WTC11 (cell line): ENCODE measurements at regions not wholly inside any gene's neighbourhood (a gene's known extent, or its start where the extent isn't known, plus 50 kb on each side); places are given as distances from the start of the nearest gene placed in this dataset.
"Not testable (repeated sequence)": the region's sequence is repeated elsewhere in the genome, so short reads cannot be mapped to it uniquely, and the experiment has no call there.

ENCODE experiments used
- ATAC-seq: fragments of 200-7000 bp; cut with Tn5 transposase; 2 replicates; pipeline ENCODE4 v1.10.0; 2021; ENCODE audit warnings: mild to moderate bottlenecking, moderate library complexity
- CTCF ChIA-PET: fragments of 300-600 bp; sonication (Branson Sonifier 250); formaldehyde crosslinking; loops from one replicate; lab custom pipeline; 2021; ENCODE audit warnings: antibody characterized with exemption; lab: Charles Lee
- POLR2A ChIA-PET: fragments of 350-600 bp; sonication (Branson Sonifier 250); formaldehyde crosslinking; loops from one replicate; lab custom pipeline; 2021; ENCODE audit warnings: antibody characterized with exemption; lab: Charles Lee
- DNase-seq: peaks from one replicate; pipeline ENCODE4 v3.0.0; 2021; ENCODE audit warnings: low spot score
- H3K27ac Mint-ChIP-seq: 2 replicates; pipeline ENCODE4 v1.8.0; 2021; ENCODE audit warnings: mixed read lengths
- H3K27me3 Mint-ChIP-seq: 2 replicates; pipeline ENCODE4 v1.8.0; 2021; ENCODE audit warnings: low read depth, mild to moderate bottlenecking, moderate library complexity, mixed read lengths
- H3K36me3 Mint-ChIP-seq: 2 replicates; pipeline ENCODE4 v1.8.0; 2021; ENCODE audit warnings: mixed read lengths
- H3K4me1 Mint-ChIP-seq: 2 replicates; pipeline ENCODE4 v1.8.0; 2022; ENCODE audit warnings: mixed read lengths
- H3K4me3 Mint-ChIP-seq: 2 replicates; pipeline ENCODE4 v1.8.0; 2021; ENCODE audit warnings: mild to moderate bottlenecking, moderate library complexity, mixed read lengths
- H3K9me3 Mint-ChIP-seq: 2 replicates; pipeline ENCODE4 v1.8.0; 2021; ENCODE audit warnings: mixed read lengths
- AR ChIP-seq: fragments of 250-450 bp; sonication (Bioruptor Pico); IDR thresholded peaks from 2 replicates; pipeline ENCODE4 v1.9.0; 2021; ENCODE audit warnings: mild to moderate bottlenecking
- CBFB ChIP-seq: sonication (generic); formaldehyde crosslinking; IDR thresholded peaks from 2 replicates; pipeline ENCODE4 v1.8.1; 2022; ENCODE audit warnings: mild to moderate bottlenecking, low read depth, missing genetic modification reagents
- CREB1 ChIP-seq: sonication (generic); formaldehyde crosslinking; IDR thresholded peaks from 2 replicates; pipeline ENCODE4 v1.8.0; 2023; ENCODE audit warnings: mild to moderate bottlenecking, missing genetic modification reagents
- E2F1 ChIP-seq: sonication (generic); formaldehyde crosslinking; IDR thresholded peaks from 2 replicates; pipeline ENCODE4 v1.8.0; 2022; ENCODE audit warnings: mild to moderate bottlenecking, missing genetic modification reagents
- FOXP4 ChIP-seq: sonication (generic); formaldehyde crosslinking; IDR thresholded peaks from 2 replicates; pipeline ENCODE4 v1.8.0; 2022; ENCODE audit warnings: mild to moderate bottlenecking, missing genetic modification reagents
- GABPB1 ChIP-seq: sonication (generic); formaldehyde crosslinking; IDR thresholded peaks from 2 replicates; pipeline ENCODE4 v1.8.1; 2023; ENCODE audit warnings: mild to moderate bottlenecking, missing genetic modification reagents
- IRF2 ChIP-seq: sonication (generic); formaldehyde crosslinking; IDR thresholded peaks from 2 replicates; pipeline ENCODE4 v1.8.0; 2022; ENCODE audit warnings: low read depth, missing genetic modification reagents, borderline replicate concordance
- JUN ChIP-seq: sonication (generic); formaldehyde crosslinking; IDR thresholded peaks from 2 replicates; pipeline ENCODE4 v1.8.0; 2023; ENCODE audit warnings: mild to moderate bottlenecking, missing genetic modification reagents
- KAT7 ChIP-seq: sonication (generic); formaldehyde crosslinking; IDR thresholded peaks from 2 replicates; pipeline ENCODE4 v1.8.1; 2023; ENCODE audit warnings: missing genetic modification reagents, mild to moderate bottlenecking, borderline replicate concordance
- MAX ChIP-seq: sonication (generic); formaldehyde crosslinking; IDR thresholded peaks from 2 replicates; pipeline ENCODE4 v1.8.0; 2022; ENCODE audit warnings: mild to moderate bottlenecking, missing genetic modification reagents
- MYBL2 ChIP-seq: sonication (generic); formaldehyde crosslinking; IDR thresholded peaks from 2 replicates; pipeline ENCODE4 v1.8.1; 2023; ENCODE audit warnings: mild to moderate bottlenecking, moderate library complexity, missing genetic modification reagents
- NFATC4 ChIP-seq: fragments of 250-450 bp; sonication (Bioruptor Pico); IDR thresholded peaks from 2 replicates; pipeline ENCODE4 v1.9.0; 2021; ENCODE audit warnings: mild to moderate bottlenecking
- NFE2L1 ChIP-seq: sonication (generic); formaldehyde crosslinking; IDR thresholded peaks from 2 replicates; pipeline ENCODE4 v1.8.1; 2023; ENCODE audit warnings: missing genetic modification reagents
- NR3C1 ChIP-seq: sonication (generic); formaldehyde crosslinking; conservative IDR thresholded peaks from 2 replicates; pipeline ENCODE4 v1.8.1; 2023; ENCODE audit warnings: low read depth, mild to moderate bottlenecking, missing genetic modification reagents
- RORB ChIP-seq: fragments of 250-450 bp; sonication (Bioruptor Pico); IDR thresholded peaks from 2 replicates; pipeline ENCODE4 v1.9.0; 2021; ENCODE audit warnings: mild to moderate bottlenecking
- USF2 ChIP-seq: sonication (generic); formaldehyde crosslinking; IDR thresholded peaks from 2 replicates; pipeline ENCODE4 v1.8.1; 2023; ENCODE audit warnings: mild to moderate bottlenecking, missing genetic modification reagents, moderate library complexity
- ZMAT4 ChIP-seq: fragments of 250-450 bp; sonication (Bioruptor Pico); IDR thresholded peaks from 2 replicates; pipeline ENCODE4 v1.9.0; 2021; ENCODE audit warnings: mild to moderate bottlenecking
- ZNF121 ChIP-seq: sonication (generic); formaldehyde crosslinking; IDR thresholded peaks from 2 replicates; pipeline ENCODE4 v1.8.0; 2023; ENCODE audit warnings: missing genetic modification reagents
- ZNF138 ChIP-seq: sonication (generic); formaldehyde crosslinking; conservative IDR thresholded peaks from 2 replicates; pipeline ENCODE4 v1.8.1; 2022; ENCODE audit warnings: mild to moderate bottlenecking, moderate library complexity, missing genetic modification reagents
- ZNF219 ChIP-seq: sonication (generic); formaldehyde crosslinking; IDR thresholded peaks from 2 replicates; pipeline ENCODE4 v1.8.0; 2023; ENCODE audit warnings: missing genetic modification reagents, mild to moderate bottlenecking, borderline replicate concordance
- ZNF232 ChIP-seq: sonication (generic); formaldehyde crosslinking; IDR thresholded peaks from 2 replicates; pipeline ENCODE4 v1.8.0; 2022; ENCODE audit warnings: mild to moderate bottlenecking, missing genetic modification reagents
- ZNF263 ChIP-seq: sonication (generic); formaldehyde crosslinking; IDR thresholded peaks from 2 replicates; pipeline ENCODE4 v1.8.1; 2022; ENCODE audit warnings: low read depth, mild to moderate bottlenecking, moderate library complexity, missing genetic modification reagents
- ZNF396 ChIP-seq: fragments of 250-450 bp; sonication (Bioruptor Pico); IDR thresholded peaks from 2 replicates; pipeline ENCODE4 v1.8.0; 2021; ENCODE audit warnings: mild to moderate bottlenecking, moderate library complexity, borderline replicate concordance
- ZSCAN18 ChIP-seq: fragments of 250-450 bp; sonication (Bioruptor Pico); IDR thresholded peaks from 2 replicates; pipeline ENCODE4 v2.1.2; 2022; ENCODE audit warnings: mild to moderate bottlenecking, moderate library complexity

- TF ChIP-seq ZNF396 (CRISPR knock-in tag) (no peak), KAT7 (no peak), GABPB1 (CRISPR knock-in tag) (no peak), NR3C1 (CRISPR knock-in tag) (no peak), ZNF263 (CRISPR knock-in tag) (no peak), E2F1 (no peak), FOXP4 (CRISPR knock-in tag) (no peak), JUN (CRISPR knock-in tag) (no peak), NFATC4 (CRISPR knock-in tag) (no peak), RORB (no peak), NFE2L1 (CRISPR knock-in tag) (no peak), MAX (no peak), ZNF138 (CRISPR knock-in tag) (no peak)
- no peaks in the 10 kb centered on the region for H3K27me3 Mint-ChIP-seq
- ChIA-PET CTCF (no interaction called here), POLR2A (no interaction called here)
- H3K27ac Mint-ChIP-seq: no peak overlapping the region
- DNase-seq (no peak), ATAC-seq (peak; percentile 44; the same call in 1 of the 2 replicates)
- no peak overlapping the region for H3K4me3 Mint-ChIP-seq
- H3K36me3 Mint-ChIP-seq: no peaks in the 10 kb centered on the region
- peaks cover 19% of the 10 kb centered on the region for H3K4me1 Mint-ChIP-seq
- peaks cover 2% of the 10 kb centered on the region for H3K9me3 Mint-ChIP-seq
These were observed 441.2 kb upstream of the ZNF804A start for GRCh38 chr2:184157141-184157540.

GRCh38 chr2:184162426-184162825, 435.9 kb upstream of the ZNF804A start:
- TF ChIP-seq ZNF121 (CRISPR knock-in tag): no peak
- TF ChIP-seq AR (CRISPR knock-in tag): no peak
- TF ChIP-seq ZNF232: no peak
- no peak for TF ChIP-seq RORB
- POLR2A ChIA-PET: no interaction called here
- H3K4me3 Mint-ChIP-seq: no peak overlapping the region
- DNase-seq: no peak
- ATAC-seq: no peak
- peaks cover 4% of the 10 kb centered on the region for H3K9me3 Mint-ChIP-seq
- no peak overlapping the region for H3K27ac Mint-ChIP-seq
- H3K27me3 Mint-ChIP-seq: no peaks in the 10 kb centered on the region
- no peaks in the 10 kb centered on the region for H3K36me3 Mint-ChIP-seq
- CTCF ChIA-PET: no interaction called here
- H3K4me1 Mint-ChIP-seq: peaks cover 6% of the 10 kb centered on the region; the same call in 1 of the 2 replicates

GRCh38 chr2:184168823-184169222, 429.5 kb upstream of the ZNF804A start:
- H3K9me3 Mint-ChIP-seq: peaks cover 12% of the 10 kb centered on the region
- DNase-seq, H3K27me3 Mint-ChIP-seq, H3K36me3 Mint-ChIP-seq, H3K27ac Mint-ChIP-seq, CTCF ChIA-PET, ATAC-seq, POLR2A ChIA-PET, H3K4me3 Mint-ChIP-seq: not testable (repeated sequence)
- peaks cover 15% of the 10 kb centered on the region for H3K4me1 Mint-ChIP-seq

- no peak overlapping the region for H3K27ac Mint-ChIP-seq
- H3K27me3 Mint-ChIP-seq: no peaks in the 10 kb centered on the region
- peaks cover 19% of the 10 kb centered on the region for H3K4me1 Mint-ChIP-seq
- DNase-seq (no peak), ATAC-seq (no peak; the same call in 1 of the 2 replicates)
- ChIA-PET CTCF (no interaction called here), POLR2A (no interaction called here)
- H3K4me3 Mint-ChIP-seq: no peak overlapping the region
- H3K9me3 Mint-ChIP-seq: peaks cover 12% of the 10 kb centered on the region
- H3K36me3 Mint-ChIP-seq: no peaks in the 10 kb centered on the region
- no peak for TF ChIP-seq IRF2 (CRISPR knock-in tag)
- TF ChIP-seq CBFB (CRISPR knock-in tag): no peak
- TF ChIP-seq USF2 (CRISPR knock-in tag): no peak
- TF ChIP-seq ZNF219 (CRISPR knock-in tag): no peak
- TF ChIP-seq ZSCAN18 (CRISPR knock-in tag): no peak
- no peak for TF ChIP-seq MYBL2 (CRISPR knock-in tag)
- no peak for TF ChIP-seq CREB1
- no peak for TF ChIP-seq RORB
- TF ChIP-seq ZMAT4 (CRISPR knock-in tag): no peak
These were observed 429.0 kb upstream of the ZNF804A start for GRCh38 chr2:184169366-184169765.
